SK-N-SH treated with all-trans-retinoic acid at 6 μM for 48 hours (cell line): ENCODE measurements at regions not wholly inside any gene's neighbourhood (a gene's known extent, or its start where the extent isn't known, plus 50 kb on each side); places are given as distances from the start of the nearest gene placed in this dataset.

ENCODE experiments used
- ARNTL ChIP-seq: fragments of 450-650 bp; formaldehyde crosslinking; IDR thresholded peaks from 2 replicates; pipeline ENCODE4 v1.5.0; 2020; ENCODE audit warnings: low read depth, mild to moderate bottlenecking, moderate library complexity, borderline replicate concordance
- CREB5 ChIP-seq: fragments of 250-450 bp; sonication (Bioruptor Pico); IDR thresholded peaks from 2 replicates; pipeline ENCODE4 v1.5.1; 2020; ENCODE audit warnings: low read depth, mild to moderate bottlenecking, moderate library complexity
- ISL1 ChIP-seq: fragments of 250-450 bp; sonication (Bioruptor Pico); IDR thresholded peaks from 2 replicates; pipeline ENCODE4 v2.1.2; 2022; ENCODE audit warnings: mild to moderate bottlenecking, moderate library complexity
- PATZ1 ChIP-seq: fragments of 250-450 bp; sonication (Bioruptor Pico); IDR thresholded peaks from 2 replicates; pipeline ENCODE4 v1.8.0; 2020; ENCODE audit warnings: mild to moderate bottlenecking, moderate library complexity, borderline replicate concordance
- POU6F1 ChIP-seq: fragments of 250-450 bp; sonication (Bioruptor Pico); IDR thresholded peaks from 2 replicates; pipeline ENCODE4 v1.8.0; 2021; ENCODE audit warnings: low read depth, mild to moderate bottlenecking, moderate library complexity, borderline replicate concordance
- RARB ChIP-seq: fragments of 250-450 bp; sonication (Bioruptor Pico); IDR thresholded peaks from 2 replicates; pipeline ENCODE4 v1.8.0; 2021; ENCODE audit warnings: mild to moderate bottlenecking, moderate library complexity
- TCF4 ChIP-seq: fragments of 250-450 bp; sonication (Bioruptor Pico); IDR thresholded peaks from 2 replicates; pipeline ENCODE4 v1.8.0; 2021; ENCODE audit warnings: mild to moderate bottlenecking, moderate library complexity, borderline replicate concordance
- TSHZ2 ChIP-seq: fragments of 250-450 bp; sonication (Bioruptor Pico); IDR thresholded peaks from 2 replicates; pipeline ENCODE4 v1.5.0; 2020; ENCODE audit warnings: mild to moderate bottlenecking, moderate library complexity
- ZFP3 ChIP-seq: fragments of 250-450 bp; sonication (Bioruptor Pico); IDR thresholded peaks from 2 replicates; pipeline ENCODE4 v1.5.0; 2020; ENCODE audit warnings: mild to moderate bottlenecking, moderate library complexity
- ZFP30 ChIP-seq: fragments of 450-650 bp; formaldehyde crosslinking; IDR thresholded peaks from 2 replicates; pipeline ENCODE4 v1.5.0; 2022; ENCODE audit warnings: mild to moderate bottlenecking, moderate library complexity
- ZNF565 ChIP-seq: fragments of 450-650 bp; formaldehyde crosslinking; conservative IDR thresholded peaks from 2 replicates; pipeline ENCODE4 v1.5.0; 2020; ENCODE audit warnings: low read depth, mild to moderate bottlenecking, moderate library complexity
- ZNF70 ChIP-seq: fragments of 450-650 bp; formaldehyde crosslinking; IDR thresholded peaks from 2 replicates; pipeline ENCODE4 v1.5.0; 2020; ENCODE audit warnings: mild to moderate bottlenecking, moderate library complexity
- ZNF8 ChIP-seq: fragments of 450-650 bp; formaldehyde crosslinking; IDR thresholded peaks from 2 replicates; pipeline ENCODE4 v1.5.0; 2020; ENCODE audit warnings: mild to moderate bottlenecking, moderate library complexity

GRCh38 chr1:81617308-81617967 is 183.3 kb upstream of the ADGRL2 start:
- TF ChIP-seq ISL1 (CRISPR knock-in tag) (no peak), PATZ1 (CRISPR knock-in tag) (no peak), ZNF8 (CRISPR knock-in tag) (no peak), CREB5 (no peak), RARB (no peak), ZFP3 (no peak), TSHZ2 (CRISPR knock-in tag) (no peak), POU6F1 (CRISPR knock-in tag) (no peak), ZFP30 (CRISPR knock-in tag) (no peak), ZNF70 (no peak), ARNTL (CRISPR knock-in tag) (no peak), TCF4 (CRISPR knock-in tag) (no peak), ZNF565 (CRISPR knock-in tag) (no peak)
